ENCODE measurements at regions not wholly inside any gene's neighbourhood (a gene's known extent, or its start where the extent isn't known, plus 50 kb on each side); places are given as distances from the start of the nearest gene placed in this dataset.

GRCh38 chr2:187143537-187143936, 294.6 kb upstream of the ZSWIM2 start:
- H3K27ac ChIP-seq, result no peak overlapping the region
- TF ChIP-seq CTCF (conservative IDR thresholded peaks at IDR 0.05), result no peak
- TF ChIP-seq ZFX (IDR thresholded peaks at IDR 0.05), result no peak

GRCh38 chr2:187139469-187139868, 290.5 kb upstream of the ZSWIM2 start:
- TF ChIP-seq CTCF (conservative IDR thresholded peaks at IDR 0.05), result no peak
- H3K27ac ChIP-seq, result no peak overlapping the region

GRCh38 chr2:187138265-187138664, 289.3 kb upstream of the ZSWIM2 start:
- TF ChIP-seq ZFX (IDR thresholded peaks at IDR 0.05) (no peak), CTCF (conservative IDR thresholded peaks at IDR 0.05) (peak; percentile 68)
- no peak overlapping the region for H3K27ac ChIP-seq

- H3K27ac ChIP-seq, result no peak overlapping the region
These were observed 287.7 kb upstream of the ZSWIM2 start for GRCh38 chr2:187136646-187137045.

GRCh38 chr2:187134306-187134705, 285.3 kb upstream of the ZSWIM2 start:
- H3K27ac ChIP-seq, result no peak overlapping the region
- TF ChIP-seq CTCF (conservative IDR thresholded peaks at IDR 0.05) (no peak), ZFX (IDR thresholded peaks at IDR 0.05) (no peak)

More at GRCh38 chr2:187136646-187137045, 287.7 kb upstream of the ZSWIM2 start:
- TF ChIP-seq CTCF (conservative IDR thresholded peaks at IDR 0.05), result no peak
- no peak for TF ChIP-seq ZFX (IDR thresholded peaks at IDR 0.05)

- TF ChIP-seq ZFX (IDR thresholded peaks at IDR 0.05) (no peak), CTCF (conservative IDR thresholded peaks at IDR 0.05) (no peak)
- no peak overlapping the region for H3K27ac ChIP-seq
These were observed 280.9 kb upstream of the ZSWIM2 start for GRCh38 chr2:187129868-187130267.

GRCh38 chr2:187129306-187129705, 280.3 kb upstream of the ZSWIM2 start:
- H3K27ac ChIP-seq, result no peak overlapping the region
- no peak for TF ChIP-seq CTCF (conservative IDR thresholded peaks at IDR 0.05)
- no peak for TF ChIP-seq ZFX (IDR thresholded peaks at IDR 0.05)
